NB4 (cell line): ENCODE measurements at regions not wholly inside any gene's neighbourhood (a gene's known extent, or its start where the extent isn't known, plus 50 kb on each side); places are given as distances from the start of the nearest gene placed in this dataset.

Source experiments
- DNase-seq: peaks from one replicate; pipeline ENCODE4 v3.0.0; 2010; ENCODE audit warnings: low read depth
- H3K4me3 ChIP-seq: one replicate; pipeline ENCODE4 v1.5.1; 2011; ENCODE audit warnings: mild to moderate bottlenecking, low read depth, low read length, moderate library complexity
- MYC ChIP-seq: IDR thresholded peaks from 2 replicates; pipeline ENCODE4 v1.6.1; 2011; ENCODE audit warnings: low read depth, low read length
- POLR2A ChIP-seq: IDR thresholded peaks from 2 replicates; pipeline ENCODE4 v1.6.1; 2011; ENCODE audit warnings: mild to moderate bottlenecking; ENCODE audit not compliant: insufficient read length; ENCODE audit errors: extremely low read depth
- TF ChIP-seq, protein P1 (sequence below): IDR thresholded peaks from one replicate; pipeline ENCODE4 v1.5.1; 2012; ENCODE audit warnings: low read depth, low read length
- TF ChIP-seq, protein P2 (sequence below): IDR thresholded peaks from 2 replicates; pipeline ENCODE4 v1.6.1; 2011; ENCODE audit warnings: low read depth, low read length

DNA sequence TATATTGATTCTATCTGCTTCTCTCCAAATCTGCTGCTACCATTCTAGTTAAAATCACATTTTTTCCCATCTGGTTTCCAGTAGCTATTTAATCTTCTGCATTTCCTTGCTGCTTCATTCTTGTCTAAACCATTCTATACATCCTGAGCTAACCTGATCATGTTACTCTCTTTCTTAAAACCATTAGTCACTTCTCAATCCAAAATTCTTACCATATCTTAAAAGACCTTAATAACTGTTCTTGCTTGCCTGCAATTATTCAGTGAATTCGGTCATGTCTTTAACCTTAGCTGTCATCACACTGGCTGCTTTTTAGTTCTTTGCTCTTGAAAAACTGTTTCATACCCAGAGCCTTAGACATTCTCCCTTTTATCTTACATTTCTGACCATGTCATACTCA, 56.4 kb upstream of the PZP start:
- H3K4me3 ChIP-seq: no peak overlapping the region
- TF ChIP-seq MYC (no peak), POLR2A (no peak)
- TF ChIP-seq, protein P1, sequence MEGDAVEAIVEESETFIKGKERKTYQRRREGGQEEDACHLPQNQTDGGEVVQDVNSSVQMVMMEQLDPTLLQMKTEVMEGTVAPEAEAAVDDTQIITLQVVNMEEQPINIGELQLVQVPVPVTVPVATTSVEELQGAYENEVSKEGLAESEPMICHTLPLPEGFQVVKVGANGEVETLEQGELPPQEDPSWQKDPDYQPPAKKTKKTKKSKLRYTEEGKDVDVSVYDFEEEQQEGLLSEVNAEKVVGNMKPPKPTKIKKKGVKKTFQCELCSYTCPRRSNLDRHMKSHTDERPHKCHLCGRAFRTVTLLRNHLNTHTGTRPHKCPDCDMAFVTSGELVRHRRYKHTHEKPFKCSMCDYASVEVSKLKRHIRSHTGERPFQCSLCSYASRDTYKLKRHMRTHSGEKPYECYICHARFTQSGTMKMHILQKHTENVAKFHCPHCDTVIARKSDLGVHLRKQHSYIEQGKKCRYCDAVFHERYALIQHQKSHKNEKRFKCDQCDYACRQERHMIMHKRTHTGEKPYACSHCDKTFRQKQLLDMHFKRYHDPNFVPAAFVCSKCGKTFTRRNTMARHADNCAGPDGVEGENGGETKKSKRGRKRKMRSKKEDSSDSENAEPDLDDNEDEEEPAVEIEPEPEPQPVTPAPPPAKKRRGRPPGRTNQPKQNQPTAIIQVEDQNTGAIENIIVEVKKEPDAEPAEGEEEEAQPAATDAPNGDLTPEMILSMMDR: no peak
- TF ChIP-seq, protein P2, sequence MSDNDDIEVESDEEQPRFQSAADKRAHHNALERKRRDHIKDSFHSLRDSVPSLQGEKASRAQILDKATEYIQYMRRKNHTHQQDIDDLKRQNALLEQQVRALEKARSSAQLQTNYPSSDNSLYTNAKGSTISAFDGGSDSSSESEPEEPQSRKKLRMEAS: no peak
- no peak for DNase-seq

DNA sequence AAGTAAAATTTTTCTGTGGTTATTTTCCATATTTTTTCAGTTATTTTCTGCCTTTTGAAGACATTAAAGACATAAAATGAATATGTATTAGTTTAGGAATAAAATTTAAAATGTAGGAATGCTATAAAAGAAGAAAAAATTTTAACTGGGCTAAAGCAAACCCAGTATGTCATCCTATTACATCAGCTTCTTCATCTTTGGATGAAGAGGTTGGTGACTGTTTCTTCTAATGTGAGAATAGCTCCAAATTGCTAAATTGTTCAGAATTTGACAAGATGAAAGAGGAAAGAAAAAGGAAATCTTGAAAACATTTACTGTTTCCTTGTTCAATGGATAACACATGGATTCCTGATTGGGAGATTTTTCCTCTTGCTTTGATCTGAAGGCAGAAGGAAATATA, 52.7 kb upstream of the PZP start:
- TF ChIP-seq, protein P1: no peak
- TF ChIP-seq, protein P2: no peak
- no peak for TF ChIP-seq POLR2A
- no peak for TF ChIP-seq MYC
- DNase-seq: no peak
- no peak overlapping the region for H3K4me3 ChIP-seq

DNA sequence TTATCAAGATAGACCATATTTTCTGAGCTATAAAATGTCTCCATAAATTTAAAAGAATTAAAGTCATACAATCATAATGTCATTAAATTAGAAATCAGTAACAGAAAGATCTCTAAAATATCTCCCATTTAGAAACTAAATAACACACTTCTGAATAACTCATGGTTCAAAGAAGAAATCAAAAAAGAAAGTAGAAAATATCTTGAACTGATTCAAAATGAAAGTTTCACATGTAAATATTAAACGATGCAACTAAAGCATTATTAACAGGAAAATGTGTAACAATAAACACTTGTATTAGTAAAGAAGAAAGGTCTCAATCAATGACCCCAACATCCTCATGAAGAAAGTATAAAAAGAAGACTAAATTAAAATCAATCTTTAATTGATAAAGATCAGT, 50.5 kb upstream of the PZP start:
- no peak overlapping the region for H3K4me3 ChIP-seq
- DNase-seq: no peak
- TF ChIP-seq, protein P2: no peak
- TF ChIP-seq POLR2A (no peak), MYC (no peak)
